GM12878 (cell line): ENCODE measurements at regions not wholly inside any gene's neighbourhood (a gene's known extent, or its start where the extent isn't known, plus 50 kb on each side); places are given as distances from the start of the nearest gene placed in this dataset.

Experiments used
- ATAC-seq: fragments of 200-7000 bp; cut with Tn5 transposase; 3 replicates; pipeline ENCODE4 v1.9.1; 2020; ENCODE audit warnings: mild to moderate bottlenecking, moderate library complexity
- BruUV-seq: library from RNA; stranded (reverse); fragments of 400-500 nt; replicated peaks from 2 replicates; lab custom pipeline; 2021; lab: Mats Ljungman, UMichigan
- CTCF ChIA-PET: fragments of 300-600 bp; sonication (Branson Sonifier 250); formaldehyde crosslinking; extraction: SDS; loops from one replicate; lab custom pipeline; 2021; ENCODE audit warnings: inconsistent platforms; lab: Yijun Ruan, JAX
- POLR2A ChIA-PET: fragments of 350-600 bp; formaldehyde crosslinking; extraction: SDS; loops from one replicate; lab custom pipeline; 2021; ENCODE audit warnings: inconsistent platforms; lab: Charles Lee
- RAD21 ChIA-PET: fragments of 300-600 bp; sonication (Branson Sonifier 250); formaldehyde crosslinking; loops from one replicate; lab custom pipeline; 2023; ENCODE audit warnings: antibody characterized with exemption; ENCODE audit not compliant: unreplicated experiment; lab: Charles Lee
- SMC1A ChIA-PET: fragments of 300-600 bp; sonication (Branson Sonifier 250); formaldehyde crosslinking; loops from one replicate; lab custom pipeline; 2023; ENCODE audit not compliant: unreplicated experiment, uncharacterized antibody; lab: Charles Lee
- DNase-seq: peaks from one replicate; pipeline ENCODE4 v3.0.0-alpha.2; 2011; ENCODE audit warnings: low read depth, low spot score
- FAIRE-seq: peaks from 3 replicates; lab custom pipeline; 2011; peaks lifted over from hg19 to GRCh38; lab: Jason Lieb, UNC
- H2AFZ ChIP-seq: 2 replicates; pipeline ENCODE4 v1.6.0; 2011; ENCODE audit warnings: low read depth, low read length, control low read depth; ENCODE audit not compliant: control insufficient read depth
- H3K27ac ChIP-seq: 2 replicates; pipeline ENCODE4 v1.5.1; 2011; ENCODE audit warnings: control low read depth; ENCODE audit not compliant: control insufficient read depth, insufficient read depth
- H3K27me3 ChIP-seq, 2 experiments: replicated peaks in 1 of 2; 2 replicates each; pipeline versions ENCODE4 v1.6.0 to v1.6.1; 2011; ENCODE audit warnings: low read length in 1 of 2; ENCODE audit not compliant: control insufficient read depth in 2 of 2, insufficient read depth in 2 of 2
- H3K36me3 ChIP-seq, 2 experiments: 2 replicates each; pipeline ENCODE4 v1.5.1; 2011; ENCODE audit warnings: low read length in 1 of 2; ENCODE audit not compliant: control insufficient read depth in 2 of 2, insufficient read depth in 2 of 2
- H3K4me1 ChIP-seq: 2 replicates; pipeline ENCODE4 v1.6.1; 2011; ENCODE audit warnings: mild to moderate bottlenecking, low read length, moderate library complexity, mixed read lengths; ENCODE audit not compliant: control insufficient read depth, insufficient read depth
- H3K4me2 ChIP-seq: 2 replicates; pipeline ENCODE4 v1.6.0; 2011; ENCODE audit warnings: control low read depth; ENCODE audit not compliant: control insufficient read depth, insufficient read depth
- H3K4me3 ChIP-seq: fragments of 200-600 bp; sonication (generic); 2 replicates; pipeline ENCODE4 v1.5.1; 2016
- H3K79me2 ChIP-seq: 2 replicates; pipeline ENCODE4 v1.6.0; 2011; ENCODE audit warnings: low read length; ENCODE audit not compliant: control insufficient read depth, insufficient read depth
- H3K9ac ChIP-seq: 2 replicates; pipeline ENCODE4 v1.8.0; 2011; ENCODE audit warnings: low read length, control low read depth, mixed read lengths; ENCODE audit not compliant: control insufficient read depth, insufficient read depth
- H3K9me3 ChIP-seq: replicated peaks from 3 replicates; pipeline ENCODE4 v1.5.1; 2011; ENCODE audit warnings: mild to moderate bottlenecking, low read length; ENCODE audit not compliant: control insufficient read depth, insufficient read depth
- H4K20me1 ChIP-seq: 2 replicates; pipeline ENCODE4 v1.6.0; 2011; ENCODE audit not compliant: control insufficient read depth, insufficient read depth
- ATF7 ChIP-seq: fragments of 450-650 bp; IDR thresholded peaks from 2 replicates; pipeline ENCODE4 v1.6.1; 2016; ENCODE audit warnings: low read depth, mild to moderate bottlenecking
- BHLHE40 ChIP-seq, 2 experiments: fragments of 450-650 bp in 1 of 2; IDR thresholded peaks; 2 replicates each; pipeline ENCODE4 v1.6.1; 2011 to 2017; ENCODE audit warnings: low read depth in 2 of 2, borderline replicate concordance in 1 of 2, improper control_type of control experiment in 1 of 2, low read length in 1 of 2, mild to moderate bottlenecking in 1 of 2
- E4F1 ChIP-seq: fragments of 450-650 bp; IDR thresholded peaks from 2 replicates; pipeline ENCODE4 v1.6.1; 2018; ENCODE audit warnings: borderline replicate concordance, mild to moderate bottlenecking; ENCODE audit not compliant: partially characterized antibody
- GATAD2B ChIP-seq: fragments of 450-650 bp; conservative IDR thresholded peaks from 2 replicates; pipeline ENCODE4 v1.6.1; 2017; ENCODE audit warnings: low read depth, mild to moderate bottlenecking, moderate library complexity
- NFXL1 ChIP-seq: fragments of 450-650 bp; IDR thresholded peaks from 2 replicates; pipeline ENCODE4 v1.6.1; 2017; ENCODE audit warnings: antibody characterized with exemption, mild to moderate bottlenecking, borderline replicate concordance
- NRF1 ChIP-seq: conservative IDR thresholded peaks from 2 replicates; pipeline ENCODE4 v1.6.1; 2011; ENCODE audit warnings: mild to moderate bottlenecking, low read depth, low read length, improper control_type of control experiment
- SMAD1 ChIP-seq: fragments of 450-650 bp; IDR thresholded peaks from 2 replicates; pipeline ENCODE4 v1.6.1; 2018; ENCODE audit warnings: mild to moderate bottlenecking, low read depth; ENCODE audit not compliant: partially characterized antibody
- SMC3 ChIP-seq: IDR thresholded peaks from 2 replicates; pipeline ENCODE4 v1.6.1; 2011; ENCODE audit warnings: low read length, improper control_type of control experiment, borderline replicate concordance
- YBX1 ChIP-seq: fragments of 450-650 bp; IDR thresholded peaks from 2 replicates; pipeline ENCODE4 v1.6.1; 2016; ENCODE audit warnings: antibody characterized with exemption
- WGBS: methylation state at CpG from one replicate; pipeline ENCODE4 v1.1.6; 2016; ENCODE audit warnings: low lambda C conversion rate; ENCODE audit not compliant: insufficient replicate concordance, insufficient coverage; ENCODE audit errors: missing lambda C conversion rate; 5-methylcytosine and 5-hydroxymethylcytosine counted together
- in situ Hi-C: fragments of 300-500 bp; cut with MboI; formaldehyde crosslinking; loops from 9 replicates; pipeline ENCODE4 v1.14.3; 2018; ENCODE audit warnings: mixed read lengths
- intact Hi-C: fragments of 100-400 bp; cut with micrococcal nuclease; formaldehyde crosslinking; loops from one replicate; pipeline ENCODE4 v1.14.2; 2022; ENCODE audit not compliant: unreplicated experiment
- TF ChIP-seq, protein P1 (sequence below): fragments of 150-350 bp; IDR thresholded peaks from 2 replicates; pipeline ENCODE4 v1.6.1; 2016; ENCODE audit warnings: low read depth, low read length
- TF ChIP-seq, protein P2 (sequence below): fragments of 450-650 bp; IDR thresholded peaks from 2 replicates; pipeline ENCODE4 v1.6.1; 2017; ENCODE audit warnings: borderline replicate concordance

DNA sequence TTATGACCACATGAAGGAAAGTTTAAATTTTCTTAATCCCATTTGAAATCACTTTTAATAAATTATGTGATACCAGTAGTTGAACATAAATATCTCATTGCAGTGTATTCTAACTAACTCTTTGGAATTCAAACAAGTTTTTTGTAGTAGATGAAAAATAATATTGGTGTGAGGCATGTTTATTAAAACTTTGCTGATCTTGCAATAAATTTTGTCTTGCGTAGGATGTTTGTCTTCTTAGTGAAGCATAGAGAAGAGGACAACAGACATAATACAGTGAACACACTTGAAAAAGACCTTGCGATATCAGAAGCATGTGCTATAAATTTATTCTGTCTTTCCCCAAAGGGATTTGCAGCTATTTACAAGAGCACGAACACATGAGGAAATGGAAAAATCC lies 140.7 kb downstream of the HTR1B start (continued):
- TF ChIP-seq, protein P1, sequence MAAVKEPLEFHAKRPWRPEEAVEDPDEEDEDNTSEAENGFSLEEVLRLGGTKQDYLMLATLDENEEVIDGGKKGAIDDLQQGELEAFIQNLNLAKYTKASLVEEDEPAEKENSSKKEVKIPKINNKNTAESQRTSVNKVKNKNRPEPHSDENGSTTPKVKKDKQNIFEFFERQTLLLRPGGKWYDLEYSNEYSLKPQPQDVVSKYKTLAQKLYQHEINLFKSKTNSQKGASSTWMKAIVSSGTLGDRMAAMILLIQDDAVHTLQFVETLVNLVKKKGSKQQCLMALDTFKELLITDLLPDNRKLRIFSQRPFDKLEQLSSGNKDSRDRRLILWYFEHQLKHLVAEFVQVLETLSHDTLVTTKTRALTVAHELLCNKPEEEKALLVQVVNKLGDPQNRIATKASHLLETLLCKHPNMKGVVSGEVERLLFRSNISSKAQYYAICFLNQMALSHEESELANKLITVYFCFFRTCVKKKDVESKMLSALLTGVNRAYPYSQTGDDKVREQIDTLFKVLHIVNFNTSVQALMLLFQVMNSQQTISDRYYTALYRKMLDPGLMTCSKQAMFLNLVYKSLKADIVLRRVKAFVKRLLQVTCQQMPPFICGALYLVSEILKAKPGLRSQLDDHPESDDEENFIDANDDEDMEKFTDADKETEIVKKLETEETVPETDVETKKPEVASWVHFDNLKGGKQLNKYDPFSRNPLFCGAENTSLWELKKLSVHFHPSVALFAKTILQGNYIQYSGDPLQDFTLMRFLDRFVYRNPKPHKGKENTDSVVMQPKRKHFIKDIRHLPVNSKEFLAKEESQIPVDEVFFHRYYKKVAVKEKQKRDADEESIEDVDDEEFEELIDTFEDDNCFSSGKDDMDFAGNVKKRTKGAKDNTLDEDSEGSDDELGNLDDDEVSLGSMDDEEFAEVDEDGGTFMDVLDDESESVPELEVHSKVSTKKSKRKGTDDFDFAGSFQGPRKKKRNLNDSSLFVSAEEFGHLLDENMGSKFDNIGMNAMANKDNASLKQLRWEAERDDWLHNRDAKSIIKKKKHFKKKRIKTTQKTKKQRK = no peak
- no peak for TF ChIP-seq E4F1
- TF ChIP-seq SMAD1 = no peak
- no peak for TF ChIP-seq SMC3

GRCh38 chr6:77318256-77318655 lies 145.0 kb downstream of the HTR1B start:
- no peak overlapping the region for H3K9ac ChIP-seq
- intact Hi-C loops (no loop called here), in situ Hi-C loops (no loop called here)
- H3K27me3 ChIP-seq = no peaks in the 10 kb centered on the region
- RAD21 ChIA-PET = no interaction called here
- FAIRE-seq (no peak), DNase-seq (no peak), ATAC-seq (no peak)
- no peaks in the 10 kb centered on the region for H3K4me1 ChIP-seq
- BruUV-seq = no TSS peak
- H3K4me3 ChIP-seq = no peak overlapping the region
- TF ChIP-seq YBX1 (no peak), GATAD2B (no peak), NFXL1 (no peak), BHLHE40 (IDR thresholded peaks at IDR 0.05; ENCODE audit: borderline replicate concordance in 1 of 2, low read depth in 2 of 2, low read length in 1 of 2) (no peak), ATF7 (no peak), NRF1 (no peak)
- TF ChIP-seq, protein P2, sequence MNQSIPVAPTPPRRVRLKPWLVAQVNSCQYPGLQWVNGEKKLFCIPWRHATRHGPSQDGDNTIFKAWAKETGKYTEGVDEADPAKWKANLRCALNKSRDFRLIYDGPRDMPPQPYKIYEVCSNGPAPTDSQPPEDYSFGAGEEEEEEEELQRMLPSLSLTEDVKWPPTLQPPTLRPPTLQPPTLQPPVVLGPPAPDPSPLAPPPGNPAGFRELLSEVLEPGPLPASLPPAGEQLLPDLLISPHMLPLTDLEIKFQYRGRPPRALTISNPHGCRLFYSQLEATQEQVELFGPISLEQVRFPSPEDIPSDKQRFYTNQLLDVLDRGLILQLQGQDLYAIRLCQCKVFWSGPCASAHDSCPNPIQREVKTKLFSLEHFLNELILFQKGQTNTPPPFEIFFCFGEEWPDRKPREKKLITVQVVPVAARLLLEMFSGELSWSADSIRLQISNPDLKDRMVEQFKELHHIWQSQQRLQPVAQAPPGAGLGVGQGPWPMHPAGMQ = no peak
- no peak overlapping the region for H3K27ac ChIP-seq
- 86% methylated on average over 1 of the region's 1 CpG for WGBS
- H3K4me2 ChIP-seq = no peak overlapping the region
- H3K9me3 ChIP-seq = no peaks in the 10 kb centered on the region
- POLR2A ChIA-PET = no interaction called here
- SMC1A ChIA-PET = interaction anchor here (0.9 to 1.4 kb wide), 3 partner anchors 9 to 40 kb away, joined by 3 to 5 read pairs (median 3); no protein-coding TSS in a partner anchor
- H4K20me1 ChIP-seq = no peaks in the 10 kb centered on the region
- H3K36me3 ChIP-seq = no peaks in the 10 kb centered on the region
- no peaks in the 10 kb centered on the region for H3K79me2 ChIP-seq
- CTCF ChIA-PET = interaction anchor here (0.6 kb wide), 1 partner anchor 622 kb away, joined by 5 read pairs; no protein-coding TSS in a partner anchor
- no peak overlapping the region for H2AFZ ChIP-seq
